GM23248 (cell line): ENCODE measurements at regions not wholly inside any gene's neighbourhood (a gene's known extent, or its start where the extent isn't known, plus 50 kb on each side); places are given as distances from the start of the nearest gene placed in this dataset.
A peak's percentile ranks its signal among the peaks of the same experiment; 100 is the strongest.

Source experiments
- DNase-seq: peaks from one replicate; pipeline ENCODE4 v3.0.0-alpha.2; 2015
- H2AFZ ChIP-seq: fragments of 200-600 bp; sonication (generic); 2 replicates; pipeline ENCODE4 v1.6.1; 2016; ENCODE audit warnings: antibody characterized with exemption
- H3F3A ChIP-seq: fragments of 200-600 bp; sonication (generic); 2 replicates; pipeline ENCODE4 v1.6.1; 2016; ENCODE audit warnings: mild to moderate bottlenecking, antibody characterized with exemption, mixed run types; ENCODE audit not compliant: insufficient read depth
- H3K27ac ChIP-seq: fragments of 200-600 bp; sonication (generic); 2 replicates; pipeline ENCODE4 v1.5.1; 2016; ENCODE audit warnings: mild to moderate bottlenecking
- H3K27me3 ChIP-seq: fragments of 200-600 bp; sonication (generic); replicated peaks from 2 replicates; pipeline ENCODE4 v1.6.1; 2016; ENCODE audit warnings: mild to moderate bottlenecking; ENCODE audit not compliant: insufficient read depth
- H3K36me3 ChIP-seq: fragments of 200-600 bp; sonication (generic); 2 replicates; pipeline ENCODE4 v1.6.1; 2016; ENCODE audit warnings: low read depth, mild to moderate bottlenecking
- H3K4me1 ChIP-seq: fragments of 200-600 bp; sonication (generic); 2 replicates; pipeline ENCODE4 v1.6.1; 2016; ENCODE audit warnings: mild to moderate bottlenecking; ENCODE audit not compliant: insufficient read depth
- H3K4me2 ChIP-seq: fragments of 200-600 bp; sonication (generic); one replicate; pipeline ENCODE4 v1.6.1; 2016; ENCODE audit warnings: mild to moderate bottlenecking; ENCODE audit not compliant: unreplicated experiment
- H3K4me3 ChIP-seq: fragments of 200-600 bp; sonication (generic); 2 replicates; pipeline ENCODE4 v1.5.1; 2016; ENCODE audit warnings: mild to moderate bottlenecking
- H3K79me2 ChIP-seq: fragments of 200-600 bp; sonication (generic); 2 replicates; pipeline ENCODE4 v1.6.1; 2016; ENCODE audit warnings: mild to moderate bottlenecking; ENCODE audit not compliant: insufficient read depth
- H3K9ac ChIP-seq: fragments of 200-600 bp; sonication (generic); 2 replicates; pipeline ENCODE4 v1.6.1; 2016; ENCODE audit warnings: mild to moderate bottlenecking
- H3K9me2 ChIP-seq: fragments of 200-600 bp; sonication (generic); 2 replicates; pipeline ENCODE4 v1.6.1; 2016; ENCODE audit warnings: mixed run types, mild to moderate bottlenecking, moderate library complexity; ENCODE audit not compliant: insufficient read depth
- H3K9me3 ChIP-seq: fragments of 200-600 bp; sonication (generic); one replicate; pipeline ENCODE4 v1.6.1; 2017; ENCODE audit warnings: low read depth
- H4K20me1 ChIP-seq: fragments of 200-600 bp; sonication (generic); 2 replicates; pipeline ENCODE4 v1.6.0; 2016; ENCODE audit not compliant: insufficient read depth
- EZH2 ChIP-seq: fragments of 200-600 bp; sonication (generic); IDR thresholded peaks from 2 replicates; pipeline ENCODE4 v1.6.1; 2018; ENCODE audit warnings: antibody characterized with exemption, mild to moderate bottlenecking; ENCODE audit not compliant: insufficient read depth, poor library complexity, severe bottlenecking
- EZH2phosphoT487 ChIP-seq: fragments of 200-600 bp; sonication (generic); IDR thresholded peaks from 2 replicates; pipeline ENCODE4 v1.6.1; 2018; ENCODE audit warnings: antibody characterized with exemption, moderate library complexity, mild to moderate bottlenecking, low read depth; ENCODE audit not compliant: insufficient read depth
- WGBS, 2 experiments: methylation state at CpG; one replicate each; pipeline ENCODE4 v1.1.6; 2015 to 2017; ENCODE audit warnings: low lambda C conversion rate in 2 of 2, low coverage in 1 of 2; ENCODE audit errors: missing lambda C conversion rate in 2 of 2; 5-methylcytosine and 5-hydroxymethylcytosine counted together
- in situ Hi-C: fragments of 300-500 bp; cut with MboI; formaldehyde crosslinking; loops from 2 replicates; pipeline ENCODE4 v1.15.0; 2020

DNA sequence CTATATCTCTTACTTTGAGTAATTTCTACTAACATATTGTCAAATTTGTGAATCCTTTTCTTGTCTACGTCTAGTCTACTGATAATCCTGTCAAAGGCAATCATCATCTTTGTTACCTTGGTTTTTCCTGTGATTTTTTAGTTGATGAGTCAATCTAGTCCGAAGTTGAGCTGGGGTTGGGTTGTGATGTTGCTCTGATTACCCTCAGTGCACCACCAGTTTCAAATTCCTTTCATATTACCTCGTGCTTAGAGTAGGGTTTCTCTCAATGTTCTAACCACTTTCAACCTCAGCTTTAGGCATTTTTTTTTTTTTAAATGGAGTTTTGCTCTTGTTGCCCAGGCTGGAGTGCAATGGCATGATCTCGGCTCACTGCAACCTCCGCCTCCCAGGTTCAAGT lies 186.8 kb downstream of the BTG1 start:
- no peak overlapping the region for H3K4me2 ChIP-seq
- in situ Hi-C loops: no loop called here
- WGBS, 2 experiments: 48 to 57% methylated on average over 5 of the region's 5 CpGs
- no peaks in the 10 kb centered on the region for H3K27me3 ChIP-seq
- TF ChIP-seq EZH2 (no peak), EZH2phosphoT487 (no peak)
- no peaks in the 10 kb centered on the region for H3K9me2 ChIP-seq
- DNase-seq: peak; percentile 72
- no peaks in the 10 kb centered on the region for H3K4me1 ChIP-seq
- no peaks in the 10 kb centered on the region for H3K36me3 ChIP-seq
- no peak overlapping the region for H3K9ac ChIP-seq
- no peaks in the 10 kb centered on the region for H3K9me3 ChIP-seq
- H3K4me3 ChIP-seq: no peak overlapping the region
- H2AFZ ChIP-seq: no peak overlapping the region
- no peak overlapping the region for H3K27ac ChIP-seq
- H3K79me2 ChIP-seq: no peaks in the 10 kb centered on the region
- no peaks in the 10 kb centered on the region for H3F3A ChIP-seq
- H4K20me1 ChIP-seq: no peaks in the 10 kb centered on the region

DNA sequence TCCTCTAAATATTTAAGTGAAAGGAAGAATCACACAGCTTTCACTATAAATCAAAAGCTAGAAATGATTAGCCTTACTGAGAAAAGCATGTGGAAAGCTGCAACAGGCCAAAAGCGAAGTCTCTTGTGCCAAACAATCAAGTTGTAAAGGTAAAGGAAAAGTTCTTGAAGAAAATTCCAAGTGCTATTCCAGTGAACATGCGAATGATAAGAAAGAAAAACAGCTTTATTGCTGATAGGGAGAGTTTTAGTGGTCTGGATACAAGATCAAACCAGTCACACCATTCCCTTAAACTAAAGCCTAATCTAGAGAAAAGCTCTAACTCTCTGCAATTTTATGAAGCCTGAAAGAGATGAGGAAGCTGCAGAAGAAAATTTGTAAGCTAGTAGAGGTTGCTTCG lies 190.9 kb downstream of the BTG1 start:
- Histone ChIP-seq H3K9ac (no peak overlapping the region), H2AFZ (no peak overlapping the region), H3F3A (no peaks in the 10 kb centered on the region), H4K20me1 (no peaks in the 10 kb centered on the region), H3K4me2 (no peak overlapping the region), H3K9me2 (no peaks in the 10 kb centered on the region), H3K27me3 (no peaks in the 10 kb centered on the region), H3K27ac (no peak overlapping the region), H3K79me2 (no peaks in the 10 kb centered on the region), H3K4me1 (0 out of 2 replicates have a peak, but pooled peaks cover 7% of the 10 kb centered on the region), H3K4me3 (no peak overlapping the region), H3K9me3 (no peaks in the 10 kb centered on the region), H3K36me3 (no peaks in the 10 kb centered on the region)
- TF ChIP-seq EZH2: no peak
- TF ChIP-seq EZH2phosphoT487: no peak
- in situ Hi-C loops: no loop called here
- WGBS, 2 experiments: 77 to 78% methylated on average over 3 of the region's 3 CpGs
- no peak for DNase-seq

DNA sequence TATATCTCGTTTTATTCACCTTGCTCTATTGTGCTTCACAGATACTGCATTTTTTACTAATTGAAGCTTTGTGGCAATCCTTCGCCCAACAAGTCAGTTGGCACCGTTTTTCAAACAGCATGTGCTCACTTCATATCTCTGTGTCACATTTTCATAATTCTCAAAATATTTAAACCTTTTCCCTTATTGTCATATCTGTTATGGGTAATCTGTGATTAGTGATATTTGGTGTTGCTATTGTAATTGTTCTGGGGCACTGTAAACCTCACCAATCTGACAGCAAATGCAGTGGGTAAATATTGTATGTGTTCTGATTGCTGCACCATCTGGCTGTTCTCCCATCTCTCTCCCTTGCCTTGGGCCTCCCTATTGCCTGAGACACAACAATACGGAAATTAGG lies 191.3 kb downstream of the BTG1 start:
- no peaks in the 10 kb centered on the region for H3K79me2 ChIP-seq
- no peaks in the 10 kb centered on the region for H4K20me1 ChIP-seq
- no peak overlapping the region for H3K27ac ChIP-seq
- 61 to 65% methylated on average over 4 of the region's 4 CpGs for WGBS, 2 experiments
- H3F3A ChIP-seq: no peaks in the 10 kb centered on the region
- 0 out of 2 replicates have a peak, but pooled peaks cover 7% of the 10 kb centered on the region for H3K4me1 ChIP-seq
- H3K9me2 ChIP-seq: no peaks in the 10 kb centered on the region
- H2AFZ ChIP-seq: no peak overlapping the region
- TF ChIP-seq EZH2 (no peak), EZH2phosphoT487 (no peak)
- H3K4me2 ChIP-seq: no peak overlapping the region
- no peaks in the 10 kb centered on the region for H3K9me3 ChIP-seq
- no peak overlapping the region for H3K4me3 ChIP-seq
- in situ Hi-C loops: no loop called here
- no peaks in the 10 kb centered on the region for H3K36me3 ChIP-seq
- no peaks in the 10 kb centered on the region for H3K27me3 ChIP-seq
- DNase-seq: no peak
- no peak overlapping the region for H3K9ac ChIP-seq

DNA sequence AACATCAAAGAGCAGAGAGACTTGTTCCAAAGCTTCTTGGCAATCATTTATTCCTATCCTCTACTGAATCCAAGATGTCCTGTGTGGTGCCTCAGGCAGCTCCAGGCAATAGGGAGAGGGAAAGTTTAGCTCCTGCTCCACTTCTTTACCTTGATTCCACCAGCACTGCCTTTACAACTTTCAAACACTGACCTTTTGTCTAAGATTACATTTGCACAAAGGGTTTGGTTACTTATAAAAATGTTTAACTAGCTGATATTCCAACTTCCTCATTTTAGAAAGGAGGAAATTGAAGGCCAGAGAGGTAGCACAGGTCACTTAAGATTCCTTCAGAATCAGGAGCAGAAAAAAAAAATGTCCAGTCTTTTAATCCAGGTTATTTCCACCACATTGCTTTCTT lies 192.7 kb downstream of the BTG1 start:
- H3K9ac ChIP-seq: no peak overlapping the region
- no peaks in the 10 kb centered on the region for H3K36me3 ChIP-seq
- no peaks in the 10 kb centered on the region for H3K9me3 ChIP-seq
- no peak overlapping the region for H3K27ac ChIP-seq
- H4K20me1 ChIP-seq: no peaks in the 10 kb centered on the region
- no peaks in the 10 kb centered on the region for H3K27me3 ChIP-seq
- H3K4me1 ChIP-seq: 0 out of 2 replicates have a peak, but pooled peaks cover 7% of the 10 kb centered on the region
- no peak overlapping the region for H3K4me2 ChIP-seq
- in situ Hi-C loops: no loop called here
- H3K4me3 ChIP-seq: no peak overlapping the region
- TF ChIP-seq EZH2phosphoT487 (no peak), EZH2 (no peak)
- no peak overlapping the region for H2AFZ ChIP-seq
- H3F3A ChIP-seq: no peaks in the 10 kb centered on the region
- no peaks in the 10 kb centered on the region for H3K9me2 ChIP-seq
- no peaks in the 10 kb centered on the region for H3K79me2 ChIP-seq
- no peak for DNase-seq

DNA sequence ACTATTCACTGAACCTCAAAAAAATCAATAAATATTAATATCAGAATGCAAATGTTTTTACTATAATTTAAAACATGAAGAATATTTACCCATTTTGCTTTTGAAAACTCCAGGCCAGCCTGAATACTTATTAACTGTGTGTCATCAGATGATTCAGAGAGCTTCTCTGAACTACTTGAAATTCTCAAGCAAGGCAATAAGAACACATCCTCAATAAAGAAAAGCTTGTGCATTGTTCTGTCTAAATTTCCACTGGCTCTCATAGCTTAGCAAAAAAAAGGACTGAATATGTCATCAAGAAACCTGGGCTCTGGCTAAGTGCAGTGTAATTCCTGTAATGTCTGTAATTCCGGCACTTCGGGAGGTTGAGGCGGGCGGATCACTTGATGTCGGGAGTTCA lies 194.1 kb downstream of the BTG1 start:
- H4K20me1 ChIP-seq: no peaks in the 10 kb centered on the region
- peak; percentile 62 for DNase-seq
- no peaks in the 10 kb centered on the region for H3K79me2 ChIP-seq
- TF ChIP-seq EZH2: no peak
- TF ChIP-seq EZH2phosphoT487: no peak
- H3K9me3 ChIP-seq: no peaks in the 10 kb centered on the region
- 92 to 94% methylated on average over 5 of the region's 5 CpGs for WGBS, 2 experiments
- no peaks in the 10 kb centered on the region for H3K9me2 ChIP-seq
- H3K27me3 ChIP-seq: no peaks in the 10 kb centered on the region
- in situ Hi-C loops: no loop called here
- H3F3A ChIP-seq: no peaks in the 10 kb centered on the region
- 0 out of 2 replicates have a peak, but pooled peaks cover 7% of the 10 kb centered on the region for H3K4me1 ChIP-seq
- no peak overlapping the region for H3K9ac ChIP-seq
- no peaks in the 10 kb centered on the region for H3K36me3 ChIP-seq
- H2AFZ ChIP-seq: 0 out of 2 replicates have a peak overlapping the region, but pooled peaks have one; percentile 7
- no peak overlapping the region for H3K4me2 ChIP-seq
- H3K4me3 ChIP-seq: no peak overlapping the region
- no peak overlapping the region for H3K27ac ChIP-seq
